NCI-H524 treated with DMSO at 0.1 percent for 48 hours (cell line): ENCODE measurements at regions not wholly inside any gene's neighbourhood (a gene's known extent, or its start where the extent isn't known, plus 50 kb on each side); places are given as distances from the start of the nearest gene placed in this dataset.
"Not testable (repeated sequence)": the region's sequence is repeated elsewhere in the genome, so short reads cannot be mapped to it uniquely, and the experiment has no call there.

Experiments used
- DNase-seq: peaks from one replicate; lab custom pipeline; 2025; lab: John Stamatoyannopoulos, UW

DNA sequence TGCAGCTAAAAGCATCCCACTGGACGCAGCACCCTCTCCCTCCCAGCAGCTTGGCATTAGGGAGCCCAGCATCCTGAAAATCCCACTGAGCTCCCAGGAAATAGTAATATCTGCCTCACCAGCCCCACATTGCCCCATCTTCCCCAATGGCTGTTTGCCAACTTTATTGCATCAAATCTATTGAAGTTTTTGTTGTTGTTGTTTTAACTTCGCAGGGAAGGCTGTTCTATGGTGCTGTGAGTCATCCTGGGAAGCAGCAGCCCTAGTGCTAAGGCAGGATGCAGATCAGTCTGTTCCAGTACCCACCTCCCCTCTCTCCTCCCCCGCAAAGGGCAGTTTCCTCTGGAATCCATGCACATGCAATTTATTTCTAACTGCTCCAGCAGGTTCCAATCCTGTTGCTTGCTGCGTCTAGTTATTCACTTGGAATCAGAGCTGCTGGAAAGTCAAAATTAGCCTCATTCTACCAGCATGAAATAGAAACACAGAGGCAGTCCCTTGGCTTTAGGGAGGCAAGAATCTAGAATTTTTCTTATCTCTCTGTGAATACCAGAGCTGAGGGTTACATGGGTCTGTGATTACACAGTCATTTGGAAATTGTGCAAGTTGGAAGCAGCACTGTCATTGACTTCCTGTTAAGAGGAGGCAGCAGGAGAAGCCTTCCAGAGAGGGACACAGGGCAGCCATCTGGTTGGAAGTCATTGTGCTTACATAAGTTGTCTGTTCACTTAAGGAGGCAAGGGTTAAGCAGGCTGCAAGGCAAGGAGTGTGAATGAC, 115.9 kb upstream of the CACUL1 start:
- no peak for DNase-seq

DNA sequence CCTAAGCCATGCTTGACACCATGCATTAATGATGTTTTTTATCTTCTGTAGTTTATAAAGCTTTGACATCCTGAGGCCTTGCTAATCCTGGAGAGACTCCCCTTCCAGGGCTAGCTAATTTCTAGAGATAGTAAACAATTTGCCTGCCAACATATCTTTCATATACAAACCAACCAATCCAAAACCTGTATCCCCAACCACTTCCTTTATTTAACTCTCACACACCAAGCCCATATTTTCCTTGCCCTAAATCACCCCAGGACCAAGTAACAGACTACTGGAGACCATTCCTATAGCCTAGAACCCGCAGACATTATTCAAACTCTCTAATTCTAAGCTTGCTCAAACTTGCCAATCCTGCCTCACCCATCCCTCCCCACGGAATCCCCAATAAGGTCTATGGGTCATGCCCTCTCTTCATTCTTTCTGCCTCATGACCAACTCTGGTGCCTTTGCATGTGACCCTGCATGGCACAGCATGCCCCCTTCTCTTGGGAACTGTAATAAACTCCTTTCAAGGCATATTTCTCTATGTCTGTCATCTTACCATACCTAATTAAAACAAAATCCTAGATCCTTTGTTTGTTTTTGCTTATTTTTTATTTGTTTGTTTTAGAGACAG, 116.6 kb upstream of the CACUL1 start:
- no peak for DNase-seq

DNA sequence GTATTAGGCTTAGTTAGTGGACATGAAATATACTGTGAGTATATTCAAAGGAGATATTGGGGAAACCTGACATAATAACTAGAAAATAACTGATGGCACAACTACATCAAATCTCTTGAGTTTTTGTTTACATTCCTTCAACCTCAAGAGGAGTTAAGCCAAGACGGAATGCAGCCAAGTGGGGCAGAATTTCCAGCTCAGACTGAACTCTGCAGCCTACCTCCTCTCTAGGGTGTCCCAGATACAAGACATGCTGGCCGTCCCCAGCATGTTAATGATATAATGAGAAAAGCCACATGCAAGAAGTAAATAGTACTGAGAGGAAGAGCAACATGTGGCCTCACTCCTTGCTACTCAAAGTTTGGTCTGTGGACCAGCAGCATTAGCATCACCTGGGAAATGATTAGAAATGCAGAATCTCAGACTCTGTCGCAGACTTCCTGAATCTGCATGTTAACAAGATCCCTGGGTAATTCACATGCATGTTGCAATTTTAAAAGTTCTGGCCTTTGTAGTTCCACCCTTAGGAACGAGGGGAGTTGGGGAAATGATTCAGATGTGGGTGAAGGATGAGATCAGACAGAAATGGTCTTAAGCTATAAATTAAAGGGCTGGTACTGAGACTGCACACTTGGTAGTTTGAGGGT, 118.4 kb upstream of the CACUL1 start:
- no peak for DNase-seq

DNA sequence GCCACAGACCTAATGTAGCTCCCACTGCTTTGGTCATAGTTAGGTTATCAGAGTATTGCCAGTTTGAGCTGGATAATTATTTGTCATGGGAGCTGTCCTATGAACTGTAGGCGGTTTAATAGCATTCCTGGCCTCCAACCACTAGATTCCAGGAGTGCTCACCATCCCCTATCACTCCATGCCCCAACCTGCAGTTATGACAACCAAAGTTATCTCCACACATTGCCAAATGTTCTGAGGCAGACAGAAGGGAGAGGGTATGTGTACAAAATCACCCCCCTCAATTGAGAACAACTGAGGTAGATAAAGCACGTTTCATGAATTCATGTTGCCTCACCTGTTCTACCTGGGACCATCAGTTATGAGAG, 119.0 kb upstream of the CACUL1 start:
- no peak for DNase-seq

DNA sequence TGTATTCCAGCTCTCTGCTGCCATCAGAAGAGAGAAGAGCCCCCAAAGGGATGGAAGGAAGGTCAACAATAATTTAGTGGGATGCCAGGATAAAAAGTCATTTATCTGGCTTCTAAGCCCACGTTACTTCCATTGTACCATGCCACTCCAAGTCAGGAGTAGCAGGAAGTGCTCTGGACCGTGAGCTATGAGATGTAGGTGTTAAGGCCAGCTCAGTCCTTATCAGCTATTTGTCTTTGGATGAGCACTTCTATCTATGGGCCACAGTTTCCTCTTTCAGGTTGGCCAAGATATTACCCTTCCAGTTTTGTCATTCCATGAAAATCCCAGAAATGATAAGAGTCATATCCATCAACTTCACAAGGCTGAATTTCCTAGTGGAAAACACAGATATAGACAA, 119.4 kb upstream of the CACUL1 start:
- DNase-seq: no peak

DNA sequence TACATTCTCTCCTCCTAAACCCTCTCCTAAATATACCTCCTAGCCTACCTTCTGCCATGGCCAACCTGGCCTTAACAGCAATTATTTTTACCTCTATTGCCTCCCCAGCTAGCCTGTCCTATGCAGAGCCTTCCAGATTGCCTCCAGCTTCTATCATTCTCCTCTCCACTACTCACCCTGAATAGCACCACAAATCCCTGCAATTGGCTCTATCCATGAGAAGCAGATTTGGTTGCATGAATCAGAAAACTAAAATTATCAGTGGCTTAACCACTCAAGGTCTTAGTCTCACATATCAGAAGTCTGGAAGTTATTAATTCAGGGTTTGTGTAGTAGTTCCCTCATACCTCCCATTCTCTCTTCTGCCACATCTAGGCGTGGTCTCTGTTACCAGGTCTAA, 120.3 kb upstream of the CACUL1 start:
- DNase-seq: no peak

DNA sequence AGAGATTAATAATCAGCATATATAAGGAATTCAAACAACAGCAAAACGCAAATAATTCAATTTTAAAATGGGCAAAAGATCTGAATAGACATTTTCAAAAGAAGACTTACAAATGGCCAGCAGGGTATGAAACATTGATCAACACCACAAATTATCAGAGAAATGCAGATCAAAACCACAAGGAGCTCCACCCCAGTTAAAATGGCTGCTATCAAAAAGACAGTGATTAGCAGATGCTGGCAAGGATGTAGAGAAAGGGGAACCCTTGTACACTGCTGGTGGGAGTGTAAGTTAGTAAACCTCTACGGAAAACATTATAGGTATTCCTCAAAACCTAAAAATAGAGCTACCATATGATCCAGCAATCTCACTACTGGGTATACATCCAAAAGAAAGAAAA, 128.0 kb upstream of the CACUL1 start:
- no peak for DNase-seq

DNA sequence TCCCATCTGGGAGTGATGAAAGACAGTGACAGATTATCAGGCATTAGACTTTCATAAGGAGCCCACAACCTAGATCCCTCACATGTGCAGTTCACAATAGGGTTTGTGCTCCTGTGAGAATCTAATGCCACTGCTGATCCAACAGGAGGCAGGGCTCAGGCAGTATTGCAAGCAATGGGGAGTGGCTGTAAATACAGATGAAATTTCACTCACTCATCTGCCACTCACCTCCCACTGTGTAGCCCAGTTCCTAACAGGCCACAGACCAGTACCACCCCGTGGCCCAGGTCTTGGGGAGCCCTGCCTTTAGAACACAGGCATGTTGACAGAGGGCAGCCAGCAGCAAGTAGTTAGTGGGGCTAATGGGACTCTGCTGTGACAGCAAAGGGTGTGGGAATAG, 137.3 kb upstream of the NANOS1 start:
- no peak for DNase-seq

DNA sequence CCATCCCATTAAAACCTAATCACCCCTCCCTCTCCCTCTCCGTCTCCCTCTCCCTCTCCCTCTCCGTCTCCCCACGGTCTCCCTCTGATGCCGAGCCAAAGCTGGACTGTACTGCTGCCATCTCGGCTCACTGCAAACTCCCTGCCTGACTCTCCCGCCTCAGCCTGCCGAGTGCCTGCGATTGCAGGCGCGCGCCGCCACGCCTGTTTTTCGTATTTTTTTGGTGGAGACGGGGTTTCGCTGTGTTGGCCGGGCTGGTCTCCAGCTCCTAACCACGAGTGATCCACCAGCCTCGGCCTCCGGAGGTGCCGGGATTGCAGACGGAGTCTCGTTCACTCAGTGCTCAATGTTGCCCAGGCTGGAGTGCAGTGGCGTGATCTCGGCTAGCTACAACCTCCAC, 134.6 kb upstream of the NANOS1 start:
- not testable (repeated sequence) for DNase-seq

DNA sequence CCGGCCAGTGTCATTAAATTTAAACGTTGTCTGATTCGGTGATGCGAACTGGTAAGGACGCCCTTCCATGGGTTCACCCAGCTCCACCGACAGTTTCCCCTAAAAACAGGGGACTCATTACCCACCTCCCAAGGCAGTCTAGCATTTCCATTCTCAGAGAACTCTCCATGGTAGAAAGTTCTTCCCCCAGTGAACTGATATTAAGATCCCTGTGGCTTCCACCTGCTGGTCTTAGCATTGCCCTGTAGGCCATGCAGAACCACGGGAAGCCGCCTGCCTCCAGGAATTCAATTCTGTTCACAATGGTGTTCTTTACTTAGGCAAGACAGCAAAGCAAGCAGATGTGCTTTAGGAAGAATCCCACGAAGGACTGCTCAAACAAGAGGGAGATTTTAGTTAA, 128.9 kb upstream of the NANOS1 start:
- no peak for DNase-seq

DNA sequence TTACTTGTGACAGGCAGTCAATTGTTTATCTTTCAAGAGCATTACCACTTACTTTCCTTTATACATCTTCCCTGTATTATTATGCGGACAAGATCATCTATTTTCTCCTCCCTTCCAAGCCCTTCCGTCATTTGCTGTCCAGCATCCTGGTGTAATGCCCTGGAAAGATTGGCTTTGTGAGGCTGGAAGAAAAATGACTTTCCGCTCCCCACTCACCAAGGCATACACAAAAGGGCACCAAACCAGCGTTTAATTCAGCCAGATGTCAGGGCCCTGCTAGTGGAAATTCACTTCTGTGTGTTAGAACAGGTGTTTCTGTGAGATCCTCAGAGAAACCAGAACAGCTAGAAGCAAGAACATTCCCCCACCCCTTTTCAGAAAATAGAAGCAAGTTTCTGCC, 128.1 kb upstream of the NANOS1 start:
- no peak for DNase-seq

DNA sequence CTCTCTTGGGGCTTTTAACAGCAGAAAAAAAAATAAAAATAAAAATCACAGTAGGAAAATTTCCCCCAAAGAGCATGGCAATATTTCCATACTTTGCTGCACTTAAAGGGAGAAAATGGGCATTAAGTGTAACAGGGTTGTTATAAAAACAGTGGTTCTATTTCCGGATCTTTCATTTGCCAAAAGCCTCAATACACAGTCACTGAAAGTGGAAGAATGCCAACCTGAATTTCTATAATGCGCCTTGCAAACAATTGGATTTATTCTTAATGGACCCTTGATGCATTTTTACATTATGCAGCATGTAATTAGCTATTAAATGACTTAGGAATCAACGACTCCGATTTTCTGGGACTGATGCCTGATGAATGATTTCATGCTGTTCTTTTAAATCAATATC, 127.6 kb upstream of the NANOS1 start:
- no peak for DNase-seq

DNA sequence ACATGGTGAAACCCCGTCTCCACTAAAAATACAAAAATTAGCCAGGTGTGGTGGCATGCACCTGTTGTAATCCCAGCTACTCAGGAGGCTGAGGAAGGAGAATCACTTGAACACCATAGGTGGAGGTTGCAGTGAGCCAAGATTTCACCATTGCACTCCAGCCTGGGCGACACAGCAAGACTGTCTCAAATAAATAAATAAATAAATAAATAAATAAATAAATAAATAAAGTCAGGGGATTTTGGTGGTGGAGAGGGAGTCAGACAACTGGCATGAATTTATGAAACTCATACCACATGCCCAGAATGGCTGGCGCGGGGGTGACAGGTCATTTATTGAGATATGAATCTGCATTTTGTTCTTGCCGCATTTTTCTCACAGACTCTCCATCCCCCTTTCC, 126.9 kb upstream of the NANOS1 start:
- not testable (repeated sequence) for DNase-seq

DNA sequence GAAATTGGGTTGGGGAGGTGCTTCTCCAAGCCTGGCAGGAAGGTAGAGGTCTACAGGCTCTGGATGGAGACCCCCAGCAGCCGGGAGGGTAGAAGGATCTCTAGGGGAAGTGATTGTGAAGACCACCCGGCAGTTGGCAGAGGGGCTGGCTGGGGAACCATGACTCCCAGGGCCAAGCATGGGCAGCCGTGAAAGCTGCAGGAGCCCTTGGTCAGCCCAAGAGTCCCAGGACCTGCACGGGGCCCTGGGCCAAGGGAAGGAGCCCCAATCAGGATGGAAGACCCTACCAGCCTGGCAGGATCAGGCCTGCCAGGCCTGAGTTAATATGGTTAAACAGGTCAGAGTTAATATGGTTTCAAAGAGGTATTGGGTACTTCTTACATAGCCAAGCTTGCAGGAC, 126.3 kb upstream of the NANOS1 start:
- DNase-seq: no peak

DNA sequence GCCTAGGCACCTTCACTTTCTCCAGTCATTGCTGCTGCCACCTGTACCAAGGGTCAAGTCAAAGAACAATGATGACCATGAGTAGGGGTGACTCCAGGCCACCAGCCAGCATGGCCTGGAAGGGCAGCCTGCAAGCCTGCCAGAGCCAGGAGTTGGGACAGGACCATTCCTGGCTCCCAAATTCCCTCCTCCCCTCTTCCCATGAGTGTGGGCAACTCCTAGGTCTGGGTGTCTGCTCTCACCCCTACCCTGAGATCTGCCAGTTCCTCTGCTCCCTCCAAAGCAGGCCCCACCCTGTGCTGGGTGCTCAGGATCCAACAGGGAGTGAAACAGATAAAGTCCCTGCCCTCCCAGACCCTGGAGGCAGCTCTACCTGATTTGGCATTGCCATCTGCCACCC, 125.8 kb upstream of the NANOS1 start:
- no peak for DNase-seq

DNA sequence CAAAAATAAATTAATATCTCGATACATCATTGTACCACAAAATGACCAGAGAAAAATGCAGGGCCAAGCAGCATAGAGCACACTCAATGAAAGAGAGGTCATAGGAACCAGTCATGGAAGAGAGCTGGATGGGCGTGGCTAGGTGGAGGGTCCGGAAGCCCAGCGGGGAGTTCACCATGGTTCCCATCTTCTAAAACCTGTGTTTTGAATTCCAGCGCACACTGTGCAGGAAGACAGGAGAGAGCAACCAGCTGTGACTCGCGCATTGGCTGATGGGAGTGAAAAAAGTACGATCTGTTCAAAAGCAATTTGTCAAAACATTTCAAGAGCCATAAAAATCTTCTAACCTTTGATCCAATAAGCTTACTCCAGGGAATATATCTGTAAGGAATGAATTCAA, 125.2 kb upstream of the NANOS1 start:
- no peak for DNase-seq

DNA sequence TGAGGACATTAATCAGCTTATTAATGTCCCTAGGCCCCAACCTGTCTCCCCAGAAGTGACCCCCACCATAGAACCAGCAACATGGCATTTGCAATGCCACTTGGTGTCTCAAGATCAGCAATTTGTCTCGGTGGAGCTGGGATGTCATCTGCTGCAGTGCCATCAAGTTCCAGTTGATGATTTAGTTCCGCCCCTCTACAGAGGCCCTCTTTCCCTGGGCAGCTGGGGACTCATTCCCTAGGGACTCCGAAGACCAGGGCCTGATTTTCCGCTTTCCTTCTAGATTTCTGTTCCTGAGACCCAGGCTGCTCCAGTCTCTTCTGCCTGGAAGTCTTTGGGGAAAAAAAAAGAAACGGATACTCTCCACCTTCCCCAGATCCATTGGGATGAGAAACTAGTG, 122.5 kb upstream of the NANOS1 start:
- no peak for DNase-seq

DNA sequence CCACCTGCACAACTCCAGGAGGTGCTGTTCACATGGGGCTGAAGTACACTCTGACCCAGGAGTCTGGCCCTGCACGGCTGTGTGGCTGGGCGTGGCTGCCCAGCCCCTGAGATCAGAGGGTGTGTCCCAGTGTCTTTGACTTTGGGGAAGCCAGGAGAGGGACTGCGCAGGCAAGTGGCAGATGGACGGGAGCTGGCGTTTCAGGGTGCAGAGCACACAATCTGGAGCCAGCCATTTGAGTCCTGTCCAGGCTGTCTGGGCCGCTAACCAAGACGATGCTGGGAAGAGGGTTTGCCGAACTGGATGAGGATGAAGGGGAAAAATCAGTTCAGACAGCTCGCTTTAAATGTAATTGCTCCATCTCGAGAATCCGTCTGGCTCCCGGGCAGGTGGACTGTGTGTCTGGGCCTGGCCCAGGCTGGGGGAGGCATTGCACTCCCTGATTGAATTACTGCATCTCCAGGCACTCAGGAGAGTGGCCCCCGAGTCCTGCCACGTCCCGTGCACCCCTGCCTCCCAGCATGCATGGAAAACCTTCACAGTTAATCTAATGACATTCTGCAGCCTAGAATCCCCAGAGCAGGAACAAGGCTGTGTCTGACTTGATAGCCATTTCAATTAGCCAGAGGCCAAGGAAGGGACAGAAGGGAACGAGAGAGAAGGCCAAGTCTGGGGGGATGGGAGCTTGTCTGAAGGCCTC, 120.8 kb upstream of the NANOS1 start:
- peak; percentile 34 for DNase-seq

DNA sequence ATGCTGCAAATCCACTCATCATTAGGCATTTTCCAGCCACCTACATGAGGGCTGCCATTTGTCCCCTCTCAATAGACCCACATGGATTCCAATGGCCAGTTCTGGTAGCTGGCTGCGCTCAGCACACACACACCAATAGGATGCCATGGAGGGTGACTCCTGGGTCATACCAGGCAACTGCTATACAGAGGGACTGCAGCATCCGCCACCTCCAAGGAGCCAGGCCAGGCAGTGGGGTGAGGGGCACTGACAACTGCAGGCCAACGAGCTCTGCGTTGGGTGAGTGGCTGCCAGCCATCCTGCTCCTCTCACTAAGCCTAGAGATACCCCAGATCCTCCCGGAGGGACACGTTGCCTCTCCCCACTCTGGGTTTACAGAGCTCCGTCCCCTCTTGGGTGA, 118.8 kb upstream of the NANOS1 start:
- DNase-seq: no peak

DNA sequence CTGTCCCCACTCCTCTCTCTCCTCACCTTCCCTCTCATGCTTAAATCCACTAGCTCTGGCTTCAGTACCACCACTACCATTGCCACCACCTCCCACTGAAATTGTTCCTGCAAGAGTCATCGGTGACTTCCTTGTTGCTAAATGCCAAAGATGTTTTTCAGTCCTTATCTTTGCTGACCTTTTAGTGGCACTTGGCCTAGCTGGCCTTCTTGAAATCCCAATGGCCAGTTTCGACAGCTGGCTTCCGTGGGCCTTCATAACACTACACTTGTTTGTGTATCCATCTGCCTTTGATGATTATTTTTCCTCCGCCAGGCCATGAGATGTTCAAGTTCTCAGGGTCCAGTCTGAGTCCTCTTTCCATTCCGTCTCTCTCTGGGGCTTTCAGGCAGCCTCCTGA, 118.2 kb upstream of the NANOS1 start:
- DNase-seq: no peak

DNA sequence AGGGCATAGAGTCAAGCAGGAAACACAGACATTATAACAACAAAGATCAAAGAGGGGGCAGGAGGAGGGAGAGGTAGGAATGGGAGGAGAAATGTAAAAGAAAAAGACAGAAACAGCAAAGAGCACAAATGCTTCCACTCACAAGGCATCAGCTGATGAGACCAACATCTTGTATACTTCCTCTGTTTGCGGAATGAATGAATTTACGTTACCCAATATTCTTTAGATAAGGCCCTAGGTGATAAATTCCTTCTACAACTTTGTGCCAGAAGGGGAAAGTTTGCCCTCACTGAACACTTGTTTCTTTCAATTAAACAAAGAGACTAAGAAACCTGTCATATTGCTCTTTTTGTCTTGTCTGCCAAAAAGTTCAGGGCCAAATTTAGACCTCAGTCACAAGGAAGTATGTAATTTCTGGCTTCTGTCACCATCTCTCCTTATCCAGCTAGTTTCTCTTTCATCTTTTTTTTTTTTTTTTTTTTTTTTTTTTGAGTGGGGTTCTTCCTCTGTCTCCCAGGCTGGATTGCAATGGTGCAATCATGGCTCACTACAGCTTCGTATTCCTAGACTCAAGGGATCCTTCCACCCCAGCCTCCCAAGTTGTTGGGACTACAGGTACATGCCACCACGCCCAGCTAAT, 116.4 kb upstream of the NANOS1 start:
- DNase-seq: no peak

DNA sequence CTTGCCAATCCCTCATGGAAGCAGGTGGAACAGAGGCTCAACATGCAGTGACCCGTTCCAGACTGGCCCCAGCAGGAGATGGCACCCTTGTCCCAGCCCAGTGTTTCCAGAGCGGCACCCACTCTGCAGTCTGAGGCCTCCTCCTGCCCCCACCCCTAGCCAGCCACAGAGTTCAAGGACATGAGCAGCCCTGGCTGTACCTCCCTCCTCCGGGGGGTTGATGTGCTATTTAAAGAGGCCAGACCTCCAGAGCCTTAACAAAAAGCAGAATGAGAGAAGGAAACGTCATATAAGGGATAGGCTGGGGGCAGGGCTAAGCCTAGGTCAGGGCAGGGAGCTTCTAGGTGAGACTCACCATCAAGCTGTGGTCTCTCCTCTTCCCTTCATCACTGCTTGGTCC, 115.7 kb upstream of the NANOS1 start:
- no peak for DNase-seq

DNA sequence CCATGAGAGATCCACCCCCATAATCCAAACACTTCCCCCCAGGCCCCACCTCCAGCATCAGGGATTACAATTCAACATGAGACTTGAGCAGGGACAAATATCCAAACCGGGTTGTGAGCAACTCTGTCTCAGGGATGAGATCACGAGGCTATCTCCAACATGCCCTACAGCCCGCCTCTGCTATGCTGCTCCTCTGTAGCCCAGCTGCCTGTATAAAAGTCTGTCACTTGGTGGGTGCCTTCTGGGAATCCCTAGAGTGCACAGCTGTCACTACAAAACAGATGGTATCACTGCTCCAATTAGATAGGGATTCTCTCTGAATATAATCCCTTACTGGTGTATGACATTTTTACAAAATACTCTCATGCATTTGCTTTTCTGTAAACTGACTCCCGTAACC, 114.9 kb upstream of the NANOS1 start:
- peak; percentile 57 for DNase-seq
